NCI-H146 treated with DMSO at 0.1 percent for 48 hours (cell line): ENCODE measurements at regions not wholly inside any gene's neighbourhood (a gene's known extent, or its start where the extent isn't known, plus 50 kb on each side); places are given as distances from the start of the nearest gene placed in this dataset.

Experiments used
- DNase-seq: peaks from one replicate; lab custom pipeline; 2025; ENCODE audit not compliant: unreplicated experiment; lab: John Stamatoyannopoulos, UW

DNA sequence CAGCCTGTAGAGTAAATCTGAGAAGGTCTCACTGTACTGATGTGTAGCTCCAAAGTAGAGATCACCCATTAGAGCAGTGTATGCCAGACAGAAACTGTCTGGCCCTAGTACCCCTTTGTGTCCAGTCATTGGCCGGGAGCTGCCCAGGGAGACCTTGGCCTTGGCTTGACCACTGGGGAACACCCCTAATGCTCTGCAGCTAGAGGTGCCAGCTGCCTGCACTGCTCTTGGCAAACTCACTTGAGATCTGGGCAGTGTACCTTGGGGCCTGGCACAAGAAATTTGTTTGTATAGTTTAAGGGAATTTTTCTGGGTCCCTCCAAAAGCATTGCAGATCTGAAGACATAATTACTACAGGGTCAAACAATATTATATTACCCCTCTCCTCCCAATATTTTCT lies 78.7 kb upstream of the MPHOSPH6 start:
- DNase-seq = no peak

DNA sequence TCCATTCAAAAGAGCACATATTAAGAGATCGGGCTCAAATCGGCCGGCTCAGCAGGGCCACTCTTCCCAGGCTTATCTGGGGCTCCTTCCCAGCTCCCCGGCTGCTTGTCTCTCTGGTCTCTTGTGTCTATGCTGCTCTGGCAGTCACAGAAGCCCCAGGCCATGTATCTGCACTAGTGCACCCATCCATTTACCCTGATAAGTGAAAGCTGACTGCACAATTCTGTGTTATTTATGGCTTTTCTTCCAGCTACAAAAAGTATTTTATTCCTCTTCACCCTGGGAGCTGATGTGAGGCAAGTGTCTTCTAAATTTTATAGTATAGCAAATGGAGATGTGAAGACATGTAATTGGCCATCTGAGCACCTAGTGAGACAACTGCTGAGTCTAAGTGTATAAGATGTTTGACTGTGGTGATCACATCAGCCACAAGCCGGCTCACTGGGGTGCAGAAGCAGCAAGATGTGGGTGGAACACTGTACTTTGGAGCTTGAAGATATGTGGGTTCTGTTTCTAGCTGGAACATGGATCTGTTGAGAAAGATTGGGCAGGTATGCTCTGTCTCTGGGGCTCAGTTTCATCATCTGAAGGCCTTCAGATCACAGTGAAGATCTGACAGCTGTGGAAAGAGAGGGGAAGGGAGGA lies 78.1 kb upstream of the MPHOSPH6 start:
- DNase-seq = no peak

DNA sequence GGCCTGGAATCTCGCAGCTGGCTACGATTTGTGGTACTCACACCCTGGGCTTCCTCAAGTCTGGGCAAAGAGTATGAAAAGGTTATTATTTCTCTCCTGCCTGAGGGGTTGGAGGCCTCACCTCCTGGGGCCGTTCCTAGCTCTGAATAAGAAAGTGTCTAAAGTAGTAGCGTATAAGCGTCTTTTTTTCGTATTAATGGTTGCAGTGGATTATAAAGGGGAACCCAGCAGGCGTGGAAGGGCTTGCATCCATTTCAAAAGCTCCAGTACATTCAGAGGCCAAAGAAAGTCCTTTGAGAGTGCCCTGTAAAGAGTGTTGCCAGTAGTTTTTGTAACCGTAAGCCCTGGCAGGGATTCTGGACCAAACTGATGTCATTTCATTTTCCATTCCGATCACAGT lies 72.2 kb upstream of the MPHOSPH6 start:
- DNase-seq = no peak

DNA sequence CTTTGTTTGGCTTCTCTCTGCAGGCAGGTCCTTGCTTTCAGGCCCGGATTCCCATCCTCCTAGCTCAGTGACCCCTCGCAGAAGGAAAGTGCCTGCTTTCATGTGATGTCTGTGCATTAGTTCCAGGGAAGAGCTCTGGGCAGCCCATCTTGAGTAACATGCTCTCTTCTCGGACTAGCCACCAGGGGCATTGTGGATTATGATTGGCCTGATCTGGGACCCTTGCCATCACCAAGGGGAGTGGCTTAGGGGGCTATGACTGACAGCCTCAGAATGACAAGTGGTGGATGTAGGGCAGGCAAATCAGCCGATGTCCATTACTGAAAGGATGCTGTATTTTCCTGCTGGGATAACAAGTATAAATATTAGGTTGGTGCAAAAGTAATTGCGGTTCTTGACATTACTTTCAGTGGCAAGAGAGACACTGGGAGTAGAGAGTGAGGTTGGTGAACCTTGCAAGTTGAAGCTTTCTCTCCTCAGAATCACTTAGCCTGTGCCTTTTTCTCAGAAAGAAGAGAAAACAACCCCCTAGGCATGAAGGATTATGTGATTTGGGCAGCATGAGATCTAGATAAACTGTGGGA lies 71.5 kb upstream of the MPHOSPH6 start:
- no peak for DNase-seq

DNA sequence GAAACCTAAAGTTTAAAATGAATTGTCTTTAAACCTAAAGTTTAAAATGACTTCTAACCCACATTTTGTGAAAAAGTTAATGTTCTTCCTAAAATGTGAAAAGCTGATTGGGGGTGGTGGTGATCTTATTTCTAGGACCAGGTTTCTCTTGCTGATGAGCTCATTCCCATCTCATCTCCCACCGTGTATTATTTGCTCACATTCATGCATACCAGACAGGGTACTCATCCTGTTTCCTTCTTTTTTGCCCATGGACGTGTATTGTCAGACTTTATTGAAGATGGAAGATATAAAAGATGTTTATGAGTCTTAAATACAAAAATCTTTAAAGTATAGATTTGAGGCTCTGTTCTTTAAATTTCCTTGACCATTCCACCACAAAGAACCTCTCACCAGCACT lies 70.1 kb upstream of the MPHOSPH6 start:
- no peak for DNase-seq

DNA sequence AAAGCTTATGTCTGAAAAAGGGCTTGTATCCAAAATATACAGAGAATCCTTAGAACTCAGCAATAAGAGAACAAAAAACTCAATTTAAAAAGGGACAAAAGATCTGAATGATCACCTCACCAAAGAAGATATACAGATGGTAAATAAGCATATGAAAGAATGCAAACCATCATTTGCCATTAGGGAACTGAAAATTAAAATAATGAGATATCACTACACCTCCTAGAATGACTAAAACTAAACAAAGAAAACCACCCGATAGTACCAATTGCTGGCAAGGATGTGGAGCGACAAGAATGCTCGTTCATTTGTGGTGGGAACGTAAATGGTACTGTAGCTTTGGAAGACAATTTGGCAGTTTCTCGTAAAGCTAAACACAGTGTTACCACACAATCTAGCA lies 66.9 kb upstream of the MPHOSPH6 start:
- DNase-seq = no peak

DNA sequence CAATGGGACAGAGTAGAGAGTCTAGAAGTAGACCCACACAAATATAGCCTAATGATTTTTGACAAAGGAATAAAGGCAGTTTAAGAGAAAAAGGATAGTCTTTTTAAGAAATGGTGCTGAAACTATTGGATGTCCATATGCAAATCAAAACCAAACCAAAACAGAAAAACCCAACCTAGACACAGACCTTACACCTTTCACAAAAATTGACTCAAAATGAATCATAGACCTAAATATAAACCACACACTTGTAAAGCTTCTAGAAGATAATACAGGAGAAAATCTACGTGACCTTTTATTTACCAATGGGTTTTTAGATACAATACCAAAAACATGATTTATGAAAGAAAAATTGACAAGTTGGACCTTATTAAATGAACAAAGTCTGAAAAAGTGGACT lies 66.4 kb upstream of the MPHOSPH6 start:
- no peak for DNase-seq

DNA sequence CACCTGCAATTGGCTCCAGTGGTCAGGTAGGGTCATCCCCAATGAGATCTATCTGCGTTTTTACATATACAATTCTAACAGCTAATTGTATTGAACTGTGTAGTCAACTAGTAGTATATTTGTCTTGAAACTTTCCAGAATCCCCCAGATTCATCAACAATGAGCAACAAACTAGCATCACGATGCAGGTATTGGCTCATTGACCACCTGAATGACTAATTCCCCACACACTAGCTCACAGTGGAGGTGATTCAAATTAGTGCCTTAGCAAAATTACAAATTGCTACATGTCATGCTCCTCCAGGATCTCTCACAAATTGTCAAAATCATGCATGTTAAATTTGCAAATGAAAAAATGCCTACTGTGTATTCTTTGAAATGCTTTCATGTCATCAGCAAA lies 62.8 kb upstream of the MPHOSPH6 start:
- no peak for DNase-seq

DNA sequence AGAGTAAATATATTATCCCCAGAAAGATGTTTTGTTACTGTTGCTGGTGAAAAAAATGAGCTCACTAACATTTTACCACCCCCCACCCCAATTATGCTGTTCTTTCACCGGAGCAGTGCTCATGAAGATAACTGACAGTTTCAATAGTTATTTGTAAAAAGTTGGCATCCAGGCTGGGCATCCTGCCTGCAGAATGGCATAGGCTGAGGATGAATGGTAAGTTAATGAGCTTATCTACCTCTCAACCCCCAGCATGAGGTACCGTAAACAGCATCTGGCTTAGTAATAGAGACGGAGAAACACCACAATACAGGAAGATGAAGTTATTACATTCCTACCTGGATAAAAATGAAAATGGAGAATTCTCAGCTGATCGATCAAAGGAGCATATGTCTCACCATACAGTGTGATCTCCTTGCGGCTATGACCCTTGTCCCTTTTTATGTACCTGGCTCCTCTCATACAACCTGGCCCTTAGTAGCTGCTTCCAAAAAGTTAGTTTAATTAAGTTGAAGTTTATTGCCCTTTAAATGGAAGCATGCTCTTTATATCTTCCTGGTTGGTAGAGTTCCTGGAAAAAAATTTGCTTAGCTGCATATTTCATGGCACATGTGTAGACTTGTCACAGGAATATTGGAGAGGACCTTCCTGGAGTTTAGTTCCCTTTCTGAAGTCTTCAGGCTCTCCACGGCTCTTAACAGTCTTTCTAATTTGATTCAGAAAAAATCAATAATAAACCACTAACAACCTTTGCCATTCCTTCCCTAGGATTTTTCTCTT lies 61.2 kb upstream of the MPHOSPH6 start:
- DNase-seq = no peak

DNA sequence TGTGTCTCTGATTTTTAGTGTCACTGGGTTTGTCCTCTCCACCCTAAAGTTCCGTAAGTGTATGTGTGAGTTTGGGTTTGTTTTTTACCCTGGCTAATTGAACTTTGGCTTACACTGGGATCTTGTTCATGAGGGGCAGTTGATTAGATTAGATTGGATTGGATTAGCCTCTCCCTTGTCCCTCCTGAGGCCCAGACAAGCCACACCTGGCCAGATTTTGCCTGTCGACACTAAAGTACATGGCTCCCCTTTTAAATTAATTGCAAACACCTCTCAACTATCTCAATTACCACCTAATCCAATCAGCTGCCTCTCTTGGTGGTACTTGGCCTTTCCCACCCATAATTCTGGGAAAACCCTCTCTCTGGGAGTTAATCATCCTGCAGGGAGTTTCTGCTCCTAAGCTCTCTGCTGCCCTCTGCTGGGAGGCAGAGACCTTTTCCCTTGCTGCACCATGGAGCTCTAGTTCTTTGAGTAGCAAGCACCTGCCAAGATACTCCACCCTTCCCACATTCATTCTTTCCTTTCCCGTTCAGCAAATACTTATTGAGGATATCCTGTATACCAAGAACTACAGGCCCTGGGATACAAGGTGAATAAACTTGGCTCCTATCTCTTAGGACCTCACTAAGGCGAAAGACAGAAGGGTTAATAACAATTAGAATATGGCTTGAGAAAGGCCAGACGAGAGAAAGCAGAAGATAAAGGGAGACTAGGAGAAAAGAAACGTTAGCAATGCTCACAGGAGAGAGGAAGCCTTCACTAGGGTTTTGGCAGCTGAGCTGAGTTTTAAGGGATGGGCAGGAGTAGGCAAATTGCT lies 60.0 kb upstream of the MPHOSPH6 start:
- peak; percentile 21 for DNase-seq

DNA sequence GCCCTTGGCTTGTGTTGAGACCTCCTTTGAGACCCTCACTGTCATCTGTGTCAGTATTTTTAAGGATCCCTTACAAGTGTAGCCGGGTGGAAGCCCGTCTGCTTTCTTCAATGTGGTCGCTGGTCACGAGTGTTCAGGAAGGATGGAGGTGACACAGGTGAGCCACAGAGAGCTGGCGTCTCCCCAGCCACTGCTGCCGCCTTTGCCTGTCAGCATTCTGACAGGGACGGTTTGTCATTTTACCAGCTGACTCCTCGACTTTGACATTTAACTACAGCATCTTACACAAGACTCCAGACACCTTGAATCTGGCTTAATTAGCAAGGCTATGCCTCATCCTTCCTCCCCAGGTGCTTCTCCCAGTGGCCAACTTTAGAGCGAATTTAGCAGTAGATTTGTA lies 56.3 kb upstream of the MPHOSPH6 start:
- no peak for DNase-seq

DNA sequence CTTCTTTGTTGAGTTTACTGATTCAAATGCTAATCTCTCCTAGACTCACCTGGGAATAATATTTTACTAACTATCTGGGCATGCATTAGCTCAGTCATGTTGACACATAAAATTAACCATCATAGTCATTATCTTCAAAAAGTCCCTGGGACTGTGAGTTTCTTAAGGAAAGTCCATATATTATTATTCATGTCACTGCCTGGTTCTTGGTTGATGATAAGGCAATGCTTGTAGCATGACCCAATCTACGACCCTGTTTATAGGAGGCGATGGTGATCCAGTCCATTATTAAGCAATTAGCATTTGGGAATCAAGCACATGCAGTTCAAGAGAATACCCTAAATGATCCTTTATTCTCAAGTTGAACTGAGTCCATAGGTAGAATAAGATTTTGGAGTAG lies 54.8 kb upstream of the MPHOSPH6 start:
- no peak for DNase-seq

DNA sequence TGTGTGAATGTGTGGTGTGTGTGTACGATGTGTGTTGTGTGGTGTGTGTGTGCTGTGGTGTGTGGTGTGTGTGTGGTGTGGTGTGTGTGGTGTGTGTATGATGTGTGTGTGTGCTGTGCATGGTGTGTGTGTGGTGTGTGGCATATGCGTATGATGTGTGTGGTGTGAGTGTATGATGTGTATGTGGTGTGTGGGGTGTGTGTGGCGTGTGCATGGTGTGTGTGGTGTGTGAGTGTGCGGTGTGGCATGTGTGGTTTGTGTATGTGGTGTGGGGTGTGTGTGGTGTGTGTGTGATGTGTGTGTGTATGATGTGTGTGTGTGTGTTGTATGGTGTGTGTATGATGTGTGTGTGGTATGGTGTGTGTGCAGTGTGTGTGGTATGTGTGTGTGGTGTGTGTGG lies 50.5 kb upstream of the MPHOSPH6 start:
- DNase-seq = no peak
